ENCODE measurements at regions not wholly inside any gene's neighbourhood (a gene's known extent, or its start where the extent isn't known, plus 50 kb on each side); places are given as distances from the start of the nearest gene placed in this dataset.
A peak's percentile ranks its signal among the peaks of the same experiment; 100 is the strongest.

- DNase-seq (ENCODE audit: low spot score), result no peak
Observed at GRCh38 chr3:163939926-163940325, 1138.4 kb downstream of the SI start.

- DNase-seq (ENCODE audit: low spot score), result no peak
Observed at GRCh38 chr3:163936543-163936942, 1141.8 kb downstream of the SI start.

GRCh38 chr3:163935411-163935810, 1142.9 kb downstream of the SI start:
- no peak for DNase-seq (ENCODE audit: low spot score)

GRCh38 chr3:163929069-163929652, 1149.1 kb downstream of the SI start:
- DNase-seq (ENCODE audit: low spot score), result no peak

- DNase-seq (ENCODE audit: low spot score), result no peak
Observed at GRCh38 chr3:163927521-163927920, 1150.8 kb downstream of the SI start.

- DNase-seq (ENCODE audit: low spot score), result peak; percentile 58
Observed at GRCh38 chr3:163924600-163924999, 1153.7 kb downstream of the SI start.

GRCh38 chr3:163919154-163919553, 1159.1 kb downstream of the SI start:
- DNase-seq (ENCODE audit: low spot score), result no peak

GRCh38 chr3:163916596-163917560, 1161.4 kb downstream of the SI start:
- DNase-seq (ENCODE audit: low spot score), result peak; percentile 14

GRCh38 chr3:163915280-163915679, 1163.0 kb downstream of the SI start:
- no peak for DNase-seq (ENCODE audit: low spot score)

- DNase-seq (ENCODE audit: low spot score), result no peak
Observed at GRCh38 chr3:163914567-163914966, 1163.7 kb downstream of the SI start.

- DNase-seq (ENCODE audit: low spot score), result no peak
Observed at GRCh38 chr3:163891771-163892170, 1186.5 kb downstream of the SI start.

GRCh38 chr3:163890661-163891060, 1187.6 kb downstream of the SI start:
- DNase-seq (ENCODE audit: low spot score), result no peak

- no peak for DNase-seq (ENCODE audit: low spot score)
Observed at GRCh38 chr3:163879172-163879571, 1199.1 kb downstream of the SI start.

- DNase-seq (ENCODE audit: low spot score), result no peak
Observed at GRCh38 chr3:163878396-163878795, 1199.9 kb downstream of the SI start.

GRCh38 chr3:163877805-163878204, 1200.5 kb downstream of the SI start:
- no peak for DNase-seq (ENCODE audit: low spot score)

- DNase-seq (ENCODE audit: low spot score), result no peak
Observed at GRCh38 chr3:163863146-163863545, 1215.2 kb downstream of the SI start.

GRCh38 chr3:163852233-163852632, 1226.1 kb downstream of the SI start:
- no peak for DNase-seq (ENCODE audit: low spot score)

- no peak for DNase-seq (ENCODE audit: low spot score)
Observed at GRCh38 chr3:163838769-163839168, 1239.5 kb downstream of the SI start.

GRCh38 chr3:163832547-163832946, 1245.7 kb downstream of the SI start:
- no peak for DNase-seq (ENCODE audit: low spot score)

- no peak for DNase-seq (ENCODE audit: low spot score)
Observed at GRCh38 chr3:163821841-163822240, 1256.5 kb downstream of the SI start.

- no peak for DNase-seq (ENCODE audit: low spot score)
Observed at GRCh38 chr3:163817015-163817414, 1261.3 kb downstream of the SI start.

- no peak for DNase-seq (ENCODE audit: low spot score)
Observed at GRCh38 chr3:163813935-163814334, 1264.4 kb downstream of the SI start.

GRCh38 chr3:163812006-163812405, 1266.3 kb downstream of the SI start:
- no peak for DNase-seq (ENCODE audit: low spot score)
